Prostate gland (tissue), 2 donors: ENCODE measurements at regions not wholly inside any gene's neighbourhood (a gene's known extent, or its start where the extent isn't known, plus 50 kb on each side); places are given as distances from the start of the nearest gene placed in this dataset.

Experiments used
- CTCF ChIP-seq, 4 experiments: fragments of 200-600 bp in 2 of 4; fragments of 450-650 bp in 2 of 4; sonication (generic) in 2 of 4; IDR thresholded peaks; 1 replicate in 3 of 4; 2 replicates in 1 of 4; pipeline ENCODE4 v1.5.1; 2016 to 2019; ENCODE audit warnings: antibody characterized with exemption in 4 of 4, mild to moderate bottlenecking in 2 of 4, moderate library complexity in 2 of 4
- POLR2A ChIP-seq: fragments of 450-650 bp; IDR thresholded peaks from one replicate; pipeline ENCODE4 v1.6.1; 2016; ENCODE audit warnings: antibody characterized with exemption, mild to moderate bottlenecking

- TF ChIP-seq POLR2A (no peak), CTCF (IDR thresholded peaks at IDR 0.05) (no peak)
Observed at GRCh38 chr3:94619643-94620042, 556.8 kb downstream of the NSUN3 start.
